ENCODE measurements at regions not wholly inside any gene's neighbourhood (a gene's known extent, or its start where the extent isn't known, plus 50 kb on each side); places are given as distances from the start of the nearest gene placed in this dataset.
"Not testable (repeated sequence)": the region's sequence is repeated elsewhere in the genome, so short reads cannot be mapped to it uniquely, and the experiment has no call there.

GRCh38 chr2:72078773-72079172 is 68.9 kb downstream of the CYP26B1 start:
- DNase-seq: no peak

- no peak for DNase-seq
These were observed 69.9 kb downstream of the CYP26B1 start for GRCh38 chr2:72077702-72078169.

- DNase-seq: not testable (repeated sequence)
These were observed 74.3 kb downstream of the CYP26B1 start for GRCh38 chr2:72073373-72073772.

- DNase-seq: not testable (repeated sequence)
These were observed 83.5 kb downstream of the CYP26B1 start for GRCh38 chr2:72064197-72064596.

GRCh38 chr2:72062336-72062735 is 85.3 kb downstream of the CYP26B1 start:
- no peak for DNase-seq

- DNase-seq: no peak
These were observed 90.4 kb downstream of the CYP26B1 start for GRCh38 chr2:72057308-72057707.

- no peak for DNase-seq
These were observed 95.6 kb downstream of the CYP26B1 start for GRCh38 chr2:72051971-72052505.

- DNase-seq: no peak
These were observed 96.5 kb downstream of the CYP26B1 start for GRCh38 chr2:72051204-72051603.

- DNase-seq: no peak
These were observed 96.9 kb downstream of the CYP26B1 start for GRCh38 chr2:72050734-72051133.

- DNase-seq: no peak
These were observed 98.7 kb downstream of the CYP26B1 start for GRCh38 chr2:72048881-72049477.

- DNase-seq: no peak
These were observed 103.7 kb downstream of the CYP26B1 start for GRCh38 chr2:72043985-72044384.

GRCh38 chr2:72041638-72042111 is 106.0 kb downstream of the CYP26B1 start:
- DNase-seq: no peak

- no peak for DNase-seq
These were observed 106.8 kb downstream of the CYP26B1 start for GRCh38 chr2:72040629-72041571.

- no peak for DNase-seq
These were observed 109.1 kb downstream of the CYP26B1 start for GRCh38 chr2:72038524-72038923.

GRCh38 chr2:72037261-72037666 is 110.4 kb downstream of the CYP26B1 start:
- no peak for DNase-seq

- no peak for DNase-seq
These were observed 111.1 kb downstream of the CYP26B1 start for GRCh38 chr2:72036595-72036994.

GRCh38 chr2:72036173-72036545 is 111.5 kb downstream of the CYP26B1 start:
- no peak for DNase-seq

- no peak for DNase-seq
These were observed 112.0 kb downstream of the CYP26B1 start for GRCh38 chr2:72035518-72036172.

GRCh38 chr2:72034353-72035095 is 113.1 kb downstream of the CYP26B1 start:
- DNase-seq: no peak

- DNase-seq: no peak
These were observed 114.0 kb downstream of the CYP26B1 start for GRCh38 chr2:72033636-72034035.

GRCh38 chr2:72032481-72033041 is 115.1 kb downstream of the CYP26B1 start:
- DNase-seq: no peak
